ENCODE measurements at regions not wholly inside any gene's neighbourhood (a gene's known extent, or its start where the extent isn't known, plus 50 kb on each side); places are given as distances from the start of the nearest gene placed in this dataset.

GRCh38 chr14:65252482-65253255 lies 150.4 kb upstream of the MAX start:
- no peak for DNase-seq

- peak in 1 of 2 experiments; percentile 26 for DNase-seq
Measured at GRCh38 chr14:65255029-65255545, 152.8 kb upstream of the MAX start.

- peak; percentile 78 to 89 for DNase-seq
Measured at GRCh38 chr14:65255583-65256461, 153.5 kb upstream of the MAX start.

GRCh38 chr14:65256714-65257113 lies 154.4 kb upstream of the MAX start:
- DNase-seq, result no peak

GRCh38 chr14:65257425-65257824 lies 155.1 kb upstream of the FUT8 start:
- no peak for DNase-seq

- no peak for DNase-seq
Measured at GRCh38 chr14:65258391-65258790, 154.1 kb upstream of the FUT8 start.

GRCh38 chr14:65259000-65259399 lies 153.5 kb upstream of the FUT8 start:
- no peak for DNase-seq

GRCh38 chr14:65260786-65261185 lies 151.7 kb upstream of the FUT8 start:
- no peak for DNase-seq

- DNase-seq, result no peak
Measured at GRCh38 chr14:65261425-65261920, 151.1 kb upstream of the FUT8 start.

GRCh38 chr14:65261946-65262345 lies 150.6 kb upstream of the FUT8 start:
- DNase-seq, result no peak

- no peak for DNase-seq
Measured at GRCh38 chr14:65263177-65263788, 149.2 kb upstream of the FUT8 start.

- DNase-seq, result no peak
Measured at GRCh38 chr14:65267856-65268255, 144.7 kb upstream of the FUT8 start.

GRCh38 chr14:65268594-65268993 lies 143.9 kb upstream of the FUT8 start:
- DNase-seq, result no peak

- DNase-seq, result no peak
Measured at GRCh38 chr14:65269732-65270131, 142.8 kb upstream of the FUT8 start.

GRCh38 chr14:65277027-65277426 lies 135.5 kb upstream of the FUT8 start:
- DNase-seq, result no peak

GRCh38 chr14:65277580-65278270 lies 134.8 kb upstream of the FUT8 start:
- no peak for DNase-seq

GRCh38 chr14:65278589-65278988 lies 133.9 kb upstream of the FUT8 start:
- no peak for DNase-seq

- DNase-seq, result no peak
Measured at GRCh38 chr14:65279510-65279909, 133.0 kb upstream of the FUT8 start.

GRCh38 chr14:65279958-65280357 lies 132.6 kb upstream of the FUT8 start:
- no peak for DNase-seq

GRCh38 chr14:65280653-65281052 lies 131.9 kb upstream of the FUT8 start:
- no peak for DNase-seq

- DNase-seq, result no peak
Measured at GRCh38 chr14:65281991-65282895, 130.3 kb upstream of the FUT8 start.

GRCh38 chr14:65282896-65283253 lies 129.7 kb upstream of the FUT8 start:
- DNase-seq, result no peak

Data from NCI-H526 (cell line).